Mesodermal cell (in vitro differentiated cells): ENCODE measurements at regions not wholly inside any gene's neighbourhood (a gene's known extent, or its start where the extent isn't known, plus 50 kb on each side); places are given as distances from the start of the nearest gene placed in this dataset.
A peak's percentile ranks its signal among the peaks of the same experiment; 100 is the strongest.
"Not testable (repeated sequence)": the region's sequence is repeated elsewhere in the genome, so short reads cannot be mapped to it uniquely, and the experiment has no call there.

Source experiments
- H3K27ac ChIP-seq: 2 replicates; pipeline ENCODE4 v1.7.0; 2013; ENCODE audit warnings: mild to moderate bottlenecking, low read depth, low read length, moderate library complexity; ENCODE audit not compliant: severe bottlenecking
- H3K36me3 ChIP-seq: 2 replicates; pipeline ENCODE4 v1.7.1; 2013; ENCODE audit warnings: mild to moderate bottlenecking, low read length, moderate library complexity; ENCODE audit not compliant: control insufficient read depth, insufficient read depth
- H3K4me1 ChIP-seq: one replicate; pipeline ENCODE4 v1.7.1; 2013; ENCODE audit warnings: mild to moderate bottlenecking, low read length; ENCODE audit not compliant: insufficient read depth, control insufficient read depth, poor library complexity, severe bottlenecking
- H3K4me3 ChIP-seq: 2 replicates; pipeline ENCODE4 v1.7.0; 2013; ENCODE audit warnings: low read length, control low read depth, mild to moderate bottlenecking; ENCODE audit not compliant: insufficient read depth, poor library complexity, severe bottlenecking; ENCODE audit errors: extremely low read depth
- H3K9me3 ChIP-seq: 2 replicates; pipeline ENCODE4 v1.7.1; 2013; ENCODE audit warnings: mild to moderate bottlenecking, low read length, moderate library complexity; ENCODE audit not compliant: control insufficient read depth
- WGBS, 2 experiments: methylation state at CpG; one replicate each; pipeline ENCODE4 v1.1.5; 2013; ENCODE audit warnings: missing lambda C conversion rate in 2 of 2; ENCODE audit not compliant: insufficient coverage in 2 of 2; 5-methylcytosine and 5-hydroxymethylcytosine counted together

- peaks cover 5% of the 10 kb centered on the region for H3K4me1 ChIP-seq
- no CpG with 5 or more reads among the region's 8 CpGs for WGBS, 2 experiments
- no peak overlapping the region for H3K4me3 ChIP-seq
- no peak overlapping the region for H3K27ac ChIP-seq
- H3K9me3 ChIP-seq: no peaks in the 10 kb centered on the region
- H3K36me3 ChIP-seq: no peaks in the 10 kb centered on the region
These were observed 102.8 kb upstream of the PHACTR1 start for GRCh38 chr6:12613811-12614210.

- Histone ChIP-seq H3K36me3 (no peaks in the 10 kb centered on the region), H3K27ac (no peak overlapping the region), H3K4me3 (no peak overlapping the region), H3K4me1 (no peaks in the 10 kb centered on the region), H3K9me3 (no peaks in the 10 kb centered on the region)
- WGBS, 2 experiments: 92 to 99% methylated on average over 5 of the region's 6 CpGs
These were observed 102.1 kb upstream of the PHACTR1 start for GRCh38 chr6:12614456-12614855.

- 72% methylated on average over 4 to 5 of the region's 6 CpGs for WGBS, 2 experiments
- Histone ChIP-seq H3K9me3 (no peaks in the 10 kb centered on the region), H3K4me3 (no peak overlapping the region), H3K4me1 (no peaks in the 10 kb centered on the region), H3K36me3 (no peaks in the 10 kb centered on the region), H3K27ac (no peak overlapping the region)
These were observed 98.3 kb upstream of the PHACTR1 start for GRCh38 chr6:12618296-12618695.

- Histone ChIP-seq H3K36me3 (no peaks in the 10 kb centered on the region), H3K4me1 (no peaks in the 10 kb centered on the region), H3K27ac (no peak overlapping the region), H3K9me3 (no peaks in the 10 kb centered on the region), H3K4me3 (no peak overlapping the region)
- 80% methylated on average over 1 to 2 of the region's 5 CpGs for WGBS, 2 experiments
These were observed 94.8 kb upstream of the PHACTR1 start for GRCh38 chr6:12621754-12622153.

GRCh38 chr6:12622566-12622965, 94.0 kb upstream of the PHACTR1 start:
- no peaks in the 10 kb centered on the region for H3K4me1 ChIP-seq
- no peak overlapping the region for H3K27ac ChIP-seq
- H3K9me3 ChIP-seq: no peaks in the 10 kb centered on the region
- H3K4me3 ChIP-seq: no peak overlapping the region
- H3K36me3 ChIP-seq: no peaks in the 10 kb centered on the region

GRCh38 chr6:12624142-12624837, 92.3 kb upstream of the PHACTR1 start:
- H3K4me1 ChIP-seq: no peaks in the 10 kb centered on the region
- H3K4me3 ChIP-seq: no peak overlapping the region
- 88 to 95% methylated on average over 5 of the region's 5 CpGs for WGBS, 2 experiments
- H3K9me3 ChIP-seq: no peaks in the 10 kb centered on the region
- H3K36me3 ChIP-seq: no peaks in the 10 kb centered on the region
- H3K27ac ChIP-seq: no peak overlapping the region

- Histone ChIP-seq H3K4me1 (no peaks in the 10 kb centered on the region), H3K4me3 (no peak overlapping the region), H3K36me3 (no peaks in the 10 kb centered on the region), H3K9me3 (no peaks in the 10 kb centered on the region), H3K27ac (no peak overlapping the region)
- 67% methylated on average over 1 of the region's 1 CpG; no CpG with 5 or more reads in 1 of the 2 experiments for WGBS, 2 experiments
These were observed 89.5 kb upstream of the PHACTR1 start for GRCh38 chr6:12627053-12627452.

- Histone ChIP-seq H3K36me3 (no peaks in the 10 kb centered on the region), H3K9me3 (no peaks in the 10 kb centered on the region), H3K4me3 (no peak overlapping the region), H3K4me1 (no peaks in the 10 kb centered on the region), H3K27ac (no peak overlapping the region)
- 90% methylated on average over 2 of the region's 2 CpGs; no CpG with 5 or more reads in 1 of the 2 experiments for WGBS, 2 experiments
These were observed 88.2 kb upstream of the PHACTR1 start for GRCh38 chr6:12628327-12628726.

- not testable (repeated sequence) for H3K27ac ChIP-seq, H3K9me3 ChIP-seq, H3K4me1 ChIP-seq, H3K36me3 ChIP-seq, H3K4me3 ChIP-seq
- WGBS, 2 experiments: 100% methylated on average over 1 of the region's 1 CpG
These were observed 82.8 kb upstream of the PHACTR1 start for GRCh38 chr6:12633746-12634145.

GRCh38 chr6:12635375-12635774, 81.2 kb upstream of the PHACTR1 start:
- WGBS, 2 experiments: no CpG with 5 or more reads among the region's 2 CpGs
- Histone ChIP-seq H3K27ac (peak overlapping the region; percentile 60), H3K36me3 (no peaks in the 10 kb centered on the region), H3K4me1 (no peaks in the 10 kb centered on the region), H3K4me3 (no peak overlapping the region), H3K9me3 (no peaks in the 10 kb centered on the region)

GRCh38 chr6:12635813-12636212, 80.8 kb upstream of the PHACTR1 start:
- 40 to 67% methylated on average over 1 of the region's 3 CpGs for whole genome bisulfite sequencing, 2 experiments
- Histone ChIP-seq H3K4me1 (no peaks in the 10 kb centered on the region), H3K9me3 (no peaks in the 10 kb centered on the region), H3K27ac (peak overlapping the region; percentile 60), H3K36me3 (no peaks in the 10 kb centered on the region), H3K4me3 (no peak overlapping the region)
